GM18505 (cell line): ENCODE measurements at regions not wholly inside any gene's neighbourhood (a gene's known extent, or its start where the extent isn't known, plus 50 kb on each side); places are given as distances from the start of the nearest gene placed in this dataset.

Experiments used
- ATAC-seq: cut with Tn5 transposase; IDR thresholded peaks from one replicate; pipeline ENCODE4 v1.9.1; 2021; ENCODE audit not compliant: unreplicated experiment
- POLR2A ChIP-seq: IDR thresholded peaks from 4 replicates; pipeline ENCODE4 v1.6.1; 2011; ENCODE audit warnings: borderline replicate concordance; ENCODE audit not compliant: insufficient read depth, insufficient read length; ENCODE audit errors: extremely low read depth

DNA sequence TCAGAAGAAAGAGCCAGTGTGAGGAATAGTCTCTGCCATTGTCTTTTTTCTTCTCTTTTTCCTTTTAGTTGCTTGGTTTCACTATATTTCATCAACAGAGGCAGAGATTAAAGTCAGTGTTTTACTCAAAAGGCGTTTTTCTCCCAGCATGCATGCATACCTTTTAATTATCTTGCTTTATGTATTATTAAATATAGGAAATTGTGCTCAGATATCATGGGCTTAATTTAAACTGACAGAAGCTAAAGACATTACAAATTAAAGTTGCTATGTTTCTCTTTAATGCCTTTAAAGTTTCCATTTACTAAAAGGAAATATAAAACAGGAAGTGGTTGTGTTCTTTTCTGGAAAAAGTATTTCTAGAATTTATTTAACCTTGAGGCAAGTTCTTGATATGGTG is 223.3 kb upstream of the ATP5MC3 start:
- TF ChIP-seq POLR2A, result no peak
- no peak for ATAC-seq

DNA sequence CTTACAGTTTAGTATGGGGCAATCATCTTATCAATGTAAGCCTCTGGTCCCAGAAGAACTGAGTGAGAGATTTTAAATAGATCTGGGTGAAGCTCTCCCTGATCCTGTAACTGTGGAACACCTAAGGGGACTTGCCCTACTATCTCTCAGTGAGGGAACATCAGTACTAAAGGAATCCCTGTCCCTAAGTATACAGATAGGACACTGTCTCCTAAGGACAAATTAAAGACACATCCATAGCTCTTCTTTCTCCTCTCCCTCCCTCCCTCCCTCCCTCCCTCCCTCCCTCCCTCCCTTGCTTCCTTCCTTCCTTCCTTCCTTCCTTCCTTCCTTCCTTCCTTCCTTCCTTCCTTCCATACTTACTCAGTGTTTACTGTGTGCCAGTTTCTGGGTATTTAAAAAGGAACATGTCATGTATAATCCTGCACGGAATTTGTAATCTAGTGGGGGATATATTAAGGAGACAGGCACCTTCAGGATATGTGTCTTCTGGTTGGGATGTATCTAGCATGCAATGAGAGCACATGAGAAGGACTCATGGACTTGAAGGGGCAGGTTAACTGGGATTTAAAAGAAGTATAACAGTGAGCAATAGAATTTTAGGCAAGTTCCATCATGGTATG is 222.2 kb upstream of the ATP5MC3 start:
- TF ChIP-seq POLR2A, result no peak
- ATAC-seq, result no peak

DNA sequence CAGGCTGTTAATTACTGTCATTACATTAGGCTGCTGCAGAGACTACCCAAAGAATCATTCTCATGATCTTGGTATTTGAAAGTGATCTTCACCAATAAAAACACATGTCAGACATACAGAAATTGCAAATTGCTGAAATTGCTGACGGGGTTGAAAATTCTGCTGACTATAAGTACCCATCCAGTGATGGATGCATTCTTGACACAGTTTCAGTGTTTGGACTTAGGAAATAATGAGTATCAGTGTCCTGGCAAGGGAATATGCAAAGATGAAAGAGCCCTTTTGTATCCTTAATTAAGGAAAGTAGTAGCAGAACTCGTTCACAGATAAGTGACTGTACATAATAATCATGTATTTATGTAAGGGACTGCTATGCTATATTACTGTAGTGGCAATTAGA is 221.1 kb upstream of the ATP5MC3 start:
- TF ChIP-seq POLR2A, result no peak
- no peak for ATAC-seq

DNA sequence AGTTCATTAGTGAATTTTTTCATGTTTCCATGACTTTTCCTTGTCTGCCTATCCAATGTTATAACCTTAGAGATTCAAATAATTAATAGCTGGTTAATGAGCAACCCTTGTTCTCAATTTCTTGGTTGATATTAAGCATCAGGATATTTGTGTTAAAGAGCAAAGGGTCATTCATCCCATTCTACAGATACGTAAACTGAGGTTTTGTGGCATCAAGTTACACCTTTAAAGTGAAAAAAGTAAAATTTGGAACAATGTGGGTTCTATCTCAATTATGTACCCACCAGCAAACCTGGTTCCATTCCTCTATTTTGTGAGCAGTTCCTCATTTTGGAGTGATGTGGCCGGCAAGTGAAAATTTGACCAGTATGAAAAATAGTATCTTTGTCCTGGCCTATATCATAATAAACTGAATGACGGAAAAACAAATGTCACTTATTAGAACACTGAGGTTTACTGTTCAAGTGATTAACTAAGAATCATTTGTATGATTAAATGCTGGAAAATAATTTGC is 220.5 kb upstream of the ATP5MC3 start:
- TF ChIP-seq POLR2A, result no peak
- ATAC-seq, result no peak

DNA sequence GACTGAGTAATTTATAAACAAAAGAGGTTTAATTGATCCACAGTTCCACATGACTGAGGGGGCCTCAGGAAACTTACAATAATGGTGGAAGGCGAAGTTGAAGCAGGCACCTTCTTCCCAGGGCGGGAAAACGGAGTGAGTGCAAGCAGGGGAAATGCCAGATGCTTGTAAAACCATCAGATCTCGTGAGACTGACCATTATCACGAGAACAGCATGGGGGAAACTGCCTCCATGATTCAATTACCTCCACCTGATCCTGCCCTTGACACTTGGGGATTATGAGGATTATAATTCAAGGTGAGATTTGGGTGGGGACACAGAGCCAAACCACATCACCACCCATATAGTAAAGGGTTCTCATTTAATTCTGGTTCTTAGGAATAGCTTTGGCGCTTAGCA is 219.5 kb upstream of the ATP5MC3 start:
- no peak for TF ChIP-seq POLR2A

DNA sequence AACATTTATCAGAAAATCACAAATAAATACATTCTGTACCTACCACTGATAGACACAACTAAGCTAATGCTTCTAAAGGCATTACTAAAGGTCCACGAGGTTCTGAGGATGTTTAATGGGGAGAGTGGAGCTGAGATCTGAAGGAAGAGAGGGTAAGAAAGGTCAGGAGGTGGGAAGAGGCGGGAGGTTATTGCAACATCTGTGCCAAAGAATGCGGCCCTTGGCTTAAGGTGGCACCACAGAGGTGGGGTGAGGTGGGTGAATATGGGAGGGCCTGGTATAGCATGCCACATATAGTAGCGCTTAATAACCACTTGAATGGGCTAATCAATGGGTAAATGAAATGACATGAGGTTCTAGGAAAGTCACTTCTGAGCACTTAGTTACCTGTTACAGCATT is 217.8 kb upstream of the ATP5MC3 start:
- TF ChIP-seq POLR2A, result no peak
- ATAC-seq, result no peak

More for the DNA sequence above, 219.5 kb upstream of the ATP5MC3 start:
- ATAC-seq, result no peak

DNA sequence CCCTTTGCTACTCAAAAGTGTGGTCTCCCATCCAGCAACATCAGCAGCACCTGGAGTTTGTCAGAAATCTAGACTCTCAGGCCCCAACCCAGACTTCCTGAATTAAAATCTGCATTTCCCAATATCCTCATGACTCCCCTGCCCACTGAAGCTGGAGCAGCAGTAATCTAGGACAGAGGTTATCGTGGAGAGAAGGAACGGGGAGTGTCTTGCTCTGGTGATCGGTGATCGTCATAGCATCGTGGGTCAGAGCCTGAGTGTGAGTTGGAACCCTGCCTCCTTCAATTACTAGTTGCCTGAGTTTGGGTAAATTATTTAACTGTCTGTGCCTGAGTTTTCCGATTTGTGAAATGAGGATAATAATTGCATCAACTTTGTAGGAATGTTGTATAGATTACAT is 217.3 kb upstream of the ATP5MC3 start:
- TF ChIP-seq POLR2A, result no peak
- ATAC-seq, result no peak

DNA sequence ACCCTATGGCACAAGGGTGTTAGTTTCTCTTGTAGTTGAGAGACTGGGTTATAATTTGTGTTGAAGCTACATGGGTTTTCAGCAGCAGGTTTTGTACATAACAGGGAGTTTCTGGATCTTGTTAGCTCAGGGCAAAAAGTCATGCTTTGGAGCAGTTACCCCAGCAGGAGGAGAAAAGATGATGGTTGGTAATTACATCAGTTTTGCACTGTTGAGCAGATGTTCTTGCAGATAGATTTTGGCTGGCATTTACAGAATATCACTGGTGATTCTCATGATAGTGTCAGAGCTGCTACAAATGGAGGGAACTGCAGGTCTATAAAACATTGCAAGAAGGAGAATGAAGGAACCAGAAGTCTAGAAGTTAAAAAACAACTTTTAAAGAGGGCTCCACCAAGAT is 215.2 kb upstream of the ATP5MC3 start:
- no peak for TF ChIP-seq POLR2A
- ATAC-seq, result no peak

DNA sequence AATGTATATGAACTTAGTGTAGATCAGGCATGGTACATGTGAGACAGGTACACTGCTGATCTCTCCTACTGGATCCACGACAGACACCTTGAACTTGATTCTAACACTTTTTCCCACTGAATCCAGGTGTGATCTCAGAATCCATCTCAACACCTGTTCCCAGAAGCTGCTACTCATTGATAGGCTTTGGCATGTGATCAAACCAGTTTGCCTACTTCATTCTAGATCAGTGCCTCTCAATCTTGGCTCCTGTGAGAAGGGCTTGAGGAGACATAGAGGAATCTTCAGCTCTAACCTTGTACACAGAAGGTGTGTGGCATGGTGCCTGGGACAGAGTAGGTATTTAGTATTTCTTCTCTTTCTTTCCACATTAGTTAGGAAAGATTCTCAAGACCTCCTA is 212.3 kb upstream of the ATP5MC3 start:
- no peak for ATAC-seq
- TF ChIP-seq POLR2A, result no peak

DNA sequence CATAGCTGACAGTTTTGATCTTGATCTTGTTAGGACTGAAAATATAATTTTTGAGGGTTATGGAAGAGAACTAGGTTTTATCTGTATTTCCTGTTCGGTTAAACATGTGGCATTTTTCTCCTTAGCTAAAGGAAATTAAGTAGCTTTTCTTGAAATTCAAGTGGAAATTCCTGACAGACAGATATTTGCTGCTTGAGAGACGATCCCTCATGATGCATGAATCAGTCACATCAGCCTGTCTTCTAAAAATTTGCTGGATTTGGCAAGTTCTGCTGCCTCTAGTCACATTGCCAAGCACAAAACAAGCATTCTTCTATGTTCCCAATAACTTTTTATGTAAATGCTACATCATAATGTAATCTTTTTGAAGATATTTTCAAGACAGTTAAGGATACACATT is 201.8 kb upstream of the ATP5MC3 start:
- TF ChIP-seq POLR2A, result no peak
- ATAC-seq, result no peak

DNA sequence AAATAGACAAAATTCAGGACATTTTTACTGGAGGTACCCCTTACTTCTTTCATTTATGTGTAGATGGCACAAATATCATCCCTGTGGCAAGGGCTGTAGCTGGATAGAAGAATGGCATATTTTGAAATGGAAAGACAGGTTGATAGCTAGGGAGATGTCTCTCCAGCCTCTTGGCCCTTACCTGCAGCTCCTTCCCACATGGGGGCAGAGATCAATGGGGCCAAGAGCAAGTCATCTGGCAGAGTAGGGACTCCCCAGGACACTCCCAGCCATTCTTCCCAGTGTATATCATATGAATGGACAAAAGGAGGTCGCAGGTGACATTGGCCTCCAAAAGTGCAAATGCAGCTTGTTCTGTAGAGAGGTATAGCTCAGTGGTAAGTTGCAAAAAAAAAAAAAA is 192.2 kb upstream of the ATP5MC3 start:
- no peak for ATAC-seq
- TF ChIP-seq POLR2A, result no peak

DNA sequence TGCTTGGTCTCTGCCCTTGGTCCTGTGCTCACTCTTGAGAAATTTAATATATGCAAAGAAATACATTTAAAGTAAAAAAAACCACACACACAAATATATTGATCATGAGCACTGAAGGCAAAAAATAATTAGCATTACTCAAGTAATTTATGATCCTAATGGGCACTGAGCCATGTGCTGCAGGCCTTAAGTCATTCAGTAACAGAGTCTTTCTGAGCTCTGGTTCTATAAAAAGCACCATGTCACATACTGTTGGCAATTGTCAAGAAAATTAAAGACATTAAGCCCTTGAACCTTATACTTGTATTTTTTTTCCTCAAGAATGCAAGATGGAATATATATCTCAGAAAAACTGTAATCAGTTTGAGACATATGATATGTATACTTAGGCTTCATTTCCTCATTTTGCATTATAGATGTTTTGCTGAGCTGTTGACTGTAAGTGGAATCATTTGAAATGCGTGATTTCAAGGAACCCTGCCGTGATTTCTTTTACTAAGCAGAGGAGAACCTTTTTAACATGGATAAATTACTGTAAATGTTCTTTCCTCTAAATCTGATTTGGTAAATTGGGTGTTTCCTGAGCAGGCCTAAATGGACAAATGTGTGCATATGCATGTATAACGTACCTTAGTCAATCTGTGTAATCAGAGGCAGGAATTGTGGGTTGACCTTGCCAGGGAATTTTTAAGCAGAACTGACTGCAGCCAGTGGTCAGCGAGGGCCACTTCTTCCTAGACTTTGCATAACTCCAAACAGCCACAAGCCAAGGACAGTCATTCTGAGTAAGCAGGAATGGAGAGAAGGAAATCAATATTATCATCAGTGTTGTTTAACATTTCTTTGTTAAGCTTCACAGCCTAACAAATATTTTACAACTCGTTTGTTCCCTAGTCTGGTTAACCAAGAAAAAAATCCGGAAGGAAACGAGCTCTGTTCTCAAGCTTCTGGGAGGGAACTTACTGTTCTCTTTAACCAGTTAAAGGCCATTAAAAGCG is 191.5 kb upstream of the ATP5MC3 start:
- ATAC-seq, result no peak
- TF ChIP-seq POLR2A, result no peak

DNA sequence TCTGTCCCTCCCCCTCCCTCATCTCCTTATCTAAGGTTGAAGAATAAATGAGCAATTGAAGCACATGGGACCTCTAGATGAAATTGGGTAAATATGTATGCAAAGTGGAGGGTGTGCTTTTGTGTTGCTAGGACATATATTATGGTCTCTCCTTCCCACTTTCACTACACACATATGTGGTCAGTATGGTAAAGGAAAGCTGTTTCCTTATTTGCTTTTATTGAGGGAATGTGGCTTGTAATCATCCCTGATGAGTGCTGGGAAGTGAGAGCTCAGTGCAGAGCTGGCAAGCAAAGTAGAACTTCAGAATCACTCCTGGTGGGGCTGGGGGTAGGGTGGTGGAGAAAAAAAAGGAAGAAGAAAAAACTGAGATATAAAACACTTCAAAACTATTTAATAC is 189.9 kb upstream of the ATP5MC3 start:
- ATAC-seq, result no peak
- no peak for TF ChIP-seq POLR2A

DNA sequence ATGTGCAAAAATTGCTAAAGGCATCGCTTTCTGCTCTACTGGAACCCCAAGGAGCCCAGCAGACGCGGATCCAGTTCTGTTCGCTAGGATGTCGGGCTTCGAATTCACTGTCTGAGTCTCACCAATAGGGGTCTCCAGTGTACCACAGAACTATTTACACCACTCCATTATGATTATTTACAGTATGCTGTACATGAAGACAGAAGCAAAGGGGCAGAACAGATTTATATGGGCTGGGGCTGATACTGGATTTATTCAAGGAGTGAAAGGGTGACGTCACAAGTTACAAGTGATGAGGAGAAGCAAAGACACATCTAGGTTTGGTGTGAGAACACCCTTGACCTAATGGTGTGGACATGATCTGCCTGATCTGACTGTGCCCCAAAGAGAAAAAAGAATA is 185.3 kb upstream of the ATP5MC3 start:
- TF ChIP-seq POLR2A, result no peak
- ATAC-seq, result no peak
